ENCODE measurements at regions not wholly inside any gene's neighbourhood (a gene's known extent, or its start where the extent isn't known, plus 50 kb on each side); places are given as distances from the start of the nearest gene placed in this dataset.

DNA sequence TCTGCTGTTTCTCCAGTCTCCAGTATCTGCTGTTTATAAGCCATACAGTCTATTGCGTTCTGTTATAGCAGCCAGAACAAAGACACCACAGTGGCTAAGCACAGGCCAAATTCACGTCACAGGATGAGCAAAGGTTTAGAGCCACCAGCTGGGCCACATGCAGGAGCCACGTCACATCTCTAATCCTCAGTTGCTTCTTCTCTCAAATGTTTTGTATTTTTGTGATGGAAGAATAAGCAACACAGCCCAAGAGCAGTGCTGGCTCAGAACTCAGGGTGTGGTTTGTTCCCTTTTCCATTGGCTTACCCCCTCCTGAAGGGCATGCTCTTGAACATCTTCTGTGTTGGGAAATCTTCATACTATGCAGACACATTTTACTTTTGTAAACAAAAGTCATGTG lies 309.4 kb upstream of the CDH5 start:
- H3K4me3 ChIP-seq (ENCODE audit: low read depth, low read length): no peak overlapping the region
- H3K36me3 ChIP-seq (ENCODE audit: control insufficient read depth, insufficient read depth, low read length): no peaks in the 10 kb centered on the region
- FAIRE-seq (peak; percentile 64), DNase-seq (ENCODE audit: low read depth) (no peak)
- no peaks in the 10 kb centered on the region for H3K27me3 ChIP-seq (ENCODE audit: control insufficient read depth, insufficient read depth, low read length)
- TF ChIP-seq, protein P1, sequence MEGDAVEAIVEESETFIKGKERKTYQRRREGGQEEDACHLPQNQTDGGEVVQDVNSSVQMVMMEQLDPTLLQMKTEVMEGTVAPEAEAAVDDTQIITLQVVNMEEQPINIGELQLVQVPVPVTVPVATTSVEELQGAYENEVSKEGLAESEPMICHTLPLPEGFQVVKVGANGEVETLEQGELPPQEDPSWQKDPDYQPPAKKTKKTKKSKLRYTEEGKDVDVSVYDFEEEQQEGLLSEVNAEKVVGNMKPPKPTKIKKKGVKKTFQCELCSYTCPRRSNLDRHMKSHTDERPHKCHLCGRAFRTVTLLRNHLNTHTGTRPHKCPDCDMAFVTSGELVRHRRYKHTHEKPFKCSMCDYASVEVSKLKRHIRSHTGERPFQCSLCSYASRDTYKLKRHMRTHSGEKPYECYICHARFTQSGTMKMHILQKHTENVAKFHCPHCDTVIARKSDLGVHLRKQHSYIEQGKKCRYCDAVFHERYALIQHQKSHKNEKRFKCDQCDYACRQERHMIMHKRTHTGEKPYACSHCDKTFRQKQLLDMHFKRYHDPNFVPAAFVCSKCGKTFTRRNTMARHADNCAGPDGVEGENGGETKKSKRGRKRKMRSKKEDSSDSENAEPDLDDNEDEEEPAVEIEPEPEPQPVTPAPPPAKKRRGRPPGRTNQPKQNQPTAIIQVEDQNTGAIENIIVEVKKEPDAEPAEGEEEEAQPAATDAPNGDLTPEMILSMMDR (IDR thresholded peaks at IDR 0.05; ENCODE audit: insufficient read depth, low read length, severe bottlenecking): no peak

DNA sequence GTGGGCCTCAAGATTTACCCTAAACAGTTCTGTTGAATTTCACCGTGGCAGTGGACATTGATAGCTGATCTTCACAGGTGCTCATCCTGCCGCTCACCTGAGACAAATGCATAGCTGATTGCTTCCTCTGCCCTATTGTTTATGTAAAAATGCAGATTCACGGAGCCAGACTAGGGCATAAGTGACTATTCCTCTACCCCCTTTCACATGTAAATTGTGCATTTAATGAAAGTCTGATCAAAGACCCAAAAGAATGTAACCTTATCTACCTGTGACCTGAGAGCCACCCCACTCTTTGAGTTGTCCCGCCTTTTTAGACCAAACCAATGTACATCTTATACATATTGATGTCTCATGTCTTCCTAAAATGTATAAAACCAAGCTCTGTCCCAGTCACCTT lies 312.4 kb upstream of the CDH5 start:
- Histone ChIP-seq H3K27me3 (ENCODE audit: control insufficient read depth, insufficient read depth, low read length) (peaks cover 2% of the 10 kb centered on the region), H3K4me3 (ENCODE audit: low read depth, low read length) (no peak overlapping the region), H3K36me3 (ENCODE audit: control insufficient read depth, insufficient read depth, low read length) (no peaks in the 10 kb centered on the region)
- TF ChIP-seq, protein P1 (IDR thresholded peaks at IDR 0.05; ENCODE audit: insufficient read depth, low read length, severe bottlenecking): no peak
- DNase-seq (ENCODE audit: low read depth) (no peak), FAIRE-seq (no peak)

DNA sequence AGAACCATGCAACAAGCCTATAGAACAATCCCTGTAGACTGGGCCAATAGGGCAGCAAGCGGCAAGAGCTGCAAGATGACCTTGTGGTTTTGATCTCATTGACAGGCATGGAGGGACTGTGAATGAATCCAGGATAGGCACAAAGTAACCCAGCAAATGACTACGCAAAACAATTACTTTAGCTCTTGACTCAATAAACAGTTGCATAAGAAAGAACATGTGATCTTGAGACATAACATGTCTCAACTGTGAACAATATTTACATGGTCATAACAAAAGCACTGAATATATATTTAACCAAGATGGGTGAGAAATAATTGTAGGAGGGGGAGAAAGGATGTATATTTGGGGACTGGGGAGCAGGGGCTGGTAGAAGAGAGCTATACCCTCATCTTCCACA lies 313.7 kb upstream of the CDH5 start:
- H3K27me3 ChIP-seq (ENCODE audit: control insufficient read depth, insufficient read depth, low read length): peaks cover 2% of the 10 kb centered on the region
- H3K36me3 ChIP-seq (ENCODE audit: control insufficient read depth, insufficient read depth, low read length): no peaks in the 10 kb centered on the region
- FAIRE-seq (no peak), DNase-seq (ENCODE audit: low read depth) (peak; percentile 87)
- no peak overlapping the region for H3K4me3 ChIP-seq (ENCODE audit: low read depth, low read length)
- TF ChIP-seq, protein P1 (IDR thresholded peaks at IDR 0.05; ENCODE audit: insufficient read depth, low read length, severe bottlenecking): no peak

DNA sequence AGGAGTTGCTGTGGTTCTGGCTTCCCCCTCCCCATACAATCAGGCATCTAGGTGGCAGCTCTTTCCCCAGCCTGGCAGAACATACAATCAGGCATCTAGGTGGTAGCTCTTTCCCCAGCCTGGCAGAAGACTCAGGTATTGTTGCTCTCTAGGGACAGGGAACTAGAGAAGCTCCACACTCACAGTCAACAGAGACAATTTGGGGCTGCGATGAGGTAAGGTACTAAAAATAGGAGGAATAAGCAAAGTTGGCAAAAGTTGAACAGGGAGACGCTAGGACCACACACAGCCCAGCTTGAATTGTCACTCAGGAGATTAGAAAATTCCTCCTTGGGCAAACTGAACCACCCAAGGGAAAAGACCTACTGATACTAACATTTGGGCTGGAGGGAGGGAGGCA lies 315.5 kb upstream of the CDH5 start:
- TF ChIP-seq, protein P1 (IDR thresholded peaks at IDR 0.05; ENCODE audit: insufficient read depth, low read length, severe bottlenecking): no peak
- Histone ChIP-seq H3K27me3 (ENCODE audit: control insufficient read depth, insufficient read depth, low read length) (peaks cover 2% of the 10 kb centered on the region), H3K4me3 (ENCODE audit: low read depth, low read length) (no peak overlapping the region), H3K36me3 (ENCODE audit: control insufficient read depth, insufficient read depth, low read length) (no peaks in the 10 kb centered on the region)
- FAIRE-seq: no peak
- no peak for DNase-seq (ENCODE audit: low read depth)

DNA sequence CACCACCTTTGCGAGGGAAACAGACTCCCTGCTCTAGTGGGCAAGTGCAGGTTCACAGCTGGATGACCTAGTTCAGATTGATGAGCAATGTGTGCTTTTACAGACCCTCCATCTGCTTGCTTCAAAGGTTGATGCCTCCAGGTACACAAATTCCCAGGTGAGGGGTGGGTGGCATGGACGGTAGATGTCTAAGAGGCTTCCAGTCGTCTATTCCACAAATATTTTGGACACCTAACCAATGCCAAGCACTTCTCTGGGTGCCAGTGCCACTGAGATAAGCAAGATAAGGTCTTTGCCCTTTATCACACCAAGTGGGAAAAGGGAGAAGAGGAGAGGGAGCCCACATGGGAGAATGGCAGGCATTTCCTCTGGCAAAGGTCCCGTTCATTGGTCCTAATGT lies 316.6 kb upstream of the CDH5 start:
- DNase-seq (ENCODE audit: low read depth) (no peak), FAIRE-seq (no peak)
- Histone ChIP-seq H3K36me3 (ENCODE audit: control insufficient read depth, insufficient read depth, low read length) (no peaks in the 10 kb centered on the region), H3K4me3 (ENCODE audit: low read depth, low read length) (no peak overlapping the region), H3K27me3 (ENCODE audit: control insufficient read depth, insufficient read depth, low read length) (peaks cover 2% of the 10 kb centered on the region)
- TF ChIP-seq, protein P1 (IDR thresholded peaks at IDR 0.05; ENCODE audit: insufficient read depth, low read length, severe bottlenecking): no peak

DNA sequence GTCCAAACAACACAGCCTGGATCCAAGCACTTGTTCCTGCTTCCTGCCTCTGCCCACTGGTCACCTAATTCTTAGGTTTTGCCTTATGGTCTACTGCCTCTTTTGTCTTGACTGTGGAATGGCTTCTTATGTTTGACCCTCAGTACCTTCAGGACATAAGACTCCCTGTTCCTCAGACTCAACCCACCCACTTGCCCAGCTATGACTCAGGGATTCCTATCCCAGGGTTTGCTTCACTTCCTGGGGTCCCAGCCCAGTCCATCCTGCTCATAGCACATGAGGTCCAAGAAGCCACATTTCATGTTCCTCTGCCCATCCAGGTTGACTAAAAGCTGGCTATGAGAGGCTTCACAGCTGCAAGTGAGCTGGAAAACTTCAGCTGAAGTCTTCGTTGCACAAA lies 320.9 kb upstream of the CDH5 start:
- no peak for FAIRE-seq
- TF ChIP-seq, protein P1 (IDR thresholded peaks at IDR 0.05; ENCODE audit: insufficient read depth, low read length, severe bottlenecking): no peak
- Histone ChIP-seq H3K4me3 (ENCODE audit: low read depth, low read length) (no peak overlapping the region), H3K27me3 (ENCODE audit: control insufficient read depth, insufficient read depth, low read length) (peaks cover 2% of the 10 kb centered on the region), H3K36me3 (ENCODE audit: control insufficient read depth, insufficient read depth, low read length) (no peaks in the 10 kb centered on the region)
- peak; percentile 38 for DNase-seq (ENCODE audit: low read depth)

All from bronchial epithelial cell (primary cell).